ENCODE measurements at regions not wholly inside any gene's neighbourhood (a gene's known extent, or its start where the extent isn't known, plus 50 kb on each side); places are given as distances from the start of the nearest gene placed in this dataset.

DNA sequence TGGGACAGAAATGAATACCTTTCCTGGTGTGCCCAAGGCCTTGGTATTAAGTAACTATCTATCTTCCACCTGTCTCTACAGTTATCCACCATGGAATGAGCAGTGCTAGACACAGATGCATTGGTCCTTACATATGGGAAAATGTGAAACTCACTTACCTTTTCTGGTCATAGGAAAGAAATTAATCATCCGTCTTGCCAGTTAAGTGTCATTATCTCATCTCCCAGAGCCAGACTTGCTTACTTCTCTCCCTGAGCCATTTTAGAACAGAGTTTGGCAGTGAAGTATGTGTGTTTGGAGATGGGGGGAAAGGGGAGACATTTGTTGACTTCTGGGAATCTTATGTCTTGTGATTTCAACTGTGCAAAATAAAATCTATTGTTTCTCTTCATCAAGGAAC, 1211.0 kb upstream of the CDH6 start:
- TF ChIP-seq, protein P1, sequence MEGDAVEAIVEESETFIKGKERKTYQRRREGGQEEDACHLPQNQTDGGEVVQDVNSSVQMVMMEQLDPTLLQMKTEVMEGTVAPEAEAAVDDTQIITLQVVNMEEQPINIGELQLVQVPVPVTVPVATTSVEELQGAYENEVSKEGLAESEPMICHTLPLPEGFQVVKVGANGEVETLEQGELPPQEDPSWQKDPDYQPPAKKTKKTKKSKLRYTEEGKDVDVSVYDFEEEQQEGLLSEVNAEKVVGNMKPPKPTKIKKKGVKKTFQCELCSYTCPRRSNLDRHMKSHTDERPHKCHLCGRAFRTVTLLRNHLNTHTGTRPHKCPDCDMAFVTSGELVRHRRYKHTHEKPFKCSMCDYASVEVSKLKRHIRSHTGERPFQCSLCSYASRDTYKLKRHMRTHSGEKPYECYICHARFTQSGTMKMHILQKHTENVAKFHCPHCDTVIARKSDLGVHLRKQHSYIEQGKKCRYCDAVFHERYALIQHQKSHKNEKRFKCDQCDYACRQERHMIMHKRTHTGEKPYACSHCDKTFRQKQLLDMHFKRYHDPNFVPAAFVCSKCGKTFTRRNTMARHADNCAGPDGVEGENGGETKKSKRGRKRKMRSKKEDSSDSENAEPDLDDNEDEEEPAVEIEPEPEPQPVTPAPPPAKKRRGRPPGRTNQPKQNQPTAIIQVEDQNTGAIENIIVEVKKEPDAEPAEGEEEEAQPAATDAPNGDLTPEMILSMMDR (IDR thresholded peaks at IDR 0.05) = no peak
- DNase-seq (ENCODE audit: low spot score) = no peak
- peaks cover 38% of the 10 kb centered on the region for H3K27me3 Mint-ChIP-seq (ENCODE audit: low read depth)
- H3K27ac Mint-ChIP-seq (ENCODE audit: unreplicated experiment) = no peak overlapping the region
- no peak overlapping the region for H3K4me3 Mint-ChIP-seq (ENCODE audit: unreplicated experiment)
- H3K36me3 Mint-ChIP-seq (ENCODE audit: low read depth) = no peaks in the 10 kb centered on the region
- no peaks in the 10 kb centered on the region for H3K9me3 Mint-ChIP-seq (ENCODE audit: low read depth)
- no peaks in the 10 kb centered on the region for H3K4me1 Mint-ChIP-seq (ENCODE audit: low read depth)

DNA sequence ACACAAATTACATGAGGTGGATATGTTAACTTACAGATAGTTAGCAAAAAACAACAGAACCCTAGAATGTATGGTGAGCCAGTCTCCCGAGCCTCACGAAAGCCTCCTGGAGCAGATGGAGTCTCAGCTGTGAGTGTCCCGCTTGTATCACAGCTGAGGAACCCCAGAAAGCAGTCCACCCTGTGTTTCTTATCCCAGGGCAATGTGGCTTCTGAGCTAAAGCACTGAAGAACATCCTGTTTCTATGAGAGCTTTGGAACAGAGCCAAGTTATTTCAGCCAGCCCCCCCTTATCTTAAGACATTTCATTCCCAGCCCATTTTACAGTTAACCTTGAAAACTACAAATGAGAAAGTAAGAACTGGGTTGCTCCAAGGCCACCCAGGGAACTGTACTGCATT, 1220.9 kb upstream of the CDH6 start:
- no peaks in the 10 kb centered on the region for H3K4me1 Mint-ChIP-seq (ENCODE audit: low read depth)
- TF ChIP-seq, protein P1 (IDR thresholded peaks at IDR 0.05) = no peak

DNA sequence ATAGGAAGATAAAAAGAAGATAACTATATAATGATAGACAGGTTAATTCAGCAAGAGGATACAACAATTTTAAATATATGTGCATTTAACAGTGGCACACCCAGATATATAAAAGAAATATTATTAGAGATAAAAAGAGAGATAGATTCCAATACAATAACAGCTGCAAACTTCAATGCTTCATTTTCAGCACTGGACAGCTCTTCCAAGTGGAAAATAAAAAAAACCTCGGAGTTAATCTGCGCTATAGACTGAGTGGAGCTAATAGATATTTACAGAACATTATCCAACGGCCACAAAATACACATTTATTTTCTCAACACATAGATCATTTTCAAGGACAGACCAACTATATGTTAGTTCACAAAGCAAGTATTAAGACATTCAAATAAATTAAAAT, 1229.5 kb upstream of the CDH6 start:
- TF ChIP-seq, protein P1 (IDR thresholded peaks at IDR 0.05) = no peak
- Mint-ChIP-seq H3K27me3 (ENCODE audit: low read depth) (peaks cover 4% of the 10 kb centered on the region), H3K9me3 (ENCODE audit: low read depth) (peaks cover 4% of the 10 kb centered on the region), H3K27ac (ENCODE audit: unreplicated experiment) (no peak overlapping the region), H3K4me1 (ENCODE audit: low read depth) (no peaks in the 10 kb centered on the region), H3K36me3 (ENCODE audit: low read depth) (no peaks in the 10 kb centered on the region), H3K4me3 (ENCODE audit: unreplicated experiment) (no peak overlapping the region)
- DNase-seq (ENCODE audit: low spot score) = no peak

More for the DNA sequence above, 1220.9 kb upstream of the CDH6 start:
- DNase-seq (ENCODE audit: low spot score) = no peak
- Mint-ChIP-seq H3K4me3 (ENCODE audit: unreplicated experiment) (no peak overlapping the region), H3K27me3 (ENCODE audit: low read depth) (peaks cover 33% of the 10 kb centered on the region), H3K27ac (ENCODE audit: unreplicated experiment) (no peak overlapping the region), H3K36me3 (ENCODE audit: low read depth) (no peaks in the 10 kb centered on the region), H3K9me3 (ENCODE audit: low read depth) (no peaks in the 10 kb centered on the region)

DNA sequence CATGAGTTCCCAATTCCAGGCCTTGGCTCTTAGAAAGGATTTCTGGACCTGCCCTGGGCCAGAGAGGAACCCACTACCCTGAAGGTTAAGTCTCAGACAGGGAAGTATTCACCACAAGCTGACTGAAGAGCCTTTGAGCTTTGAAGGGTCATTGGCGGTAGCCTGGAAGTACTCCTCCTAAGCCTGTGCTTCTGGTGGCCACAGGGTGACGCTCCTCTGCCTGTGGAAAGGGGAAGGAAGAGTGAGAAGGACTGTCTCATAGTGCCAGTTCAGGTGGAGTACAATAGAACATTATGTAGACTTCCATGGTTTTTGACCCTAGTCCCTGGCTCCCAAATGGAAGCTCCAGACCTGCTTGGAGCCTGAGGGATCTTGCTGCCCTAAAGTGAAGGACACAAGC, 1233.2 kb upstream of the CDH6 start:
- Mint-ChIP-seq H3K27me3 (ENCODE audit: low read depth) (peaks cover 8% of the 10 kb centered on the region), H3K27ac (ENCODE audit: unreplicated experiment) (no peak overlapping the region), H3K4me1 (ENCODE audit: low read depth) (no peaks in the 10 kb centered on the region), H3K9me3 (ENCODE audit: low read depth) (no peaks in the 10 kb centered on the region), H3K36me3 (ENCODE audit: low read depth) (no peaks in the 10 kb centered on the region), H3K4me3 (ENCODE audit: unreplicated experiment) (no peak overlapping the region)
- DNase-seq (ENCODE audit: low spot score) = no peak
- TF ChIP-seq, protein P1 (IDR thresholded peaks at IDR 0.05) = no peak

DNA sequence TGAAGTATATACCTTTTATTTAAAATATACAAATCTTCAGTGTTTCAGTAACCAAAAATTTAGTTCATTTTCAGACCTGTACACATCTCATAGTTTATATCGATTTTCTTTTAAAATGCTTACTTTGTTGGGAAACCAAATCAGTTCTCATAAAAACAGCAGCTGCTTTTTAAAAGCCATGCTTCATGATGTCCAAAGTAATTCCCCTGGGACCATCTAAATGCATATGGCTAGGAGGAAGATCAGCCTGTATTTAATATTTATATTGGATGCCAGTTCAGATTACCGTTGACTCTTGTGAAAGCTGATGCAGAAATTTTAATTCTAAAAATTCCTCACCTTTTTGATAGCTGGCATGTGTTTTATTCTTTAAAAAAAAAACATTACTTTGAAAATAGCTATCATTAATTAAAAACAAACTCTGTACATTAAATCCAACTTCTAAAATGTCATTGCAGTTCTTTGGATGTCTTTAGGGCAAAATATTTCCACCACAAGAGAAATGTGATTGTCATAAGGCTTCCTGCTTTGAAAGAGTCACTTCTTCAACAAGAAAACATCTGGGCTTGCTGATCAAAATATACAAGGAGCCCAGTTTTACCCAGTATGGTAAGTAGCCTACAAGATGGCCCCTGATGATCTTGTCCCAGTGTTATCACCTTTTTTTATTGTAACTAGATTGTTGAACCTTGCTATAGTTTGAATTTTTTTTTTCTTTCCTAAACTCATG, 1242.9 kb upstream of the CDH6 start:
- Mint-ChIP-seq H3K4me1 (ENCODE audit: low read depth) (no peaks in the 10 kb centered on the region), H3K4me3 (ENCODE audit: unreplicated experiment) (no peak overlapping the region)

More for the DNA sequence above, 1242.9 kb upstream of the CDH6 start:
- DNase-seq (ENCODE audit: low spot score) = no peak
- TF ChIP-seq, protein P1 (IDR thresholded peaks at IDR 0.05) = no peak
- H3K36me3 Mint-ChIP-seq (ENCODE audit: low read depth) = no peaks in the 10 kb centered on the region
- H3K27me3 Mint-ChIP-seq (ENCODE audit: low read depth) = peaks cover 20% of the 10 kb centered on the region
- H3K27ac Mint-ChIP-seq (ENCODE audit: unreplicated experiment) = no peak overlapping the region
- no peaks in the 10 kb centered on the region for H3K9me3 Mint-ChIP-seq (ENCODE audit: low read depth)
